Omental fat pad (tissue), 3 donors: ENCODE measurements at regions not wholly inside any gene's neighbourhood (a gene's known extent, or its start where the extent isn't known, plus 50 kb on each side); places are given as distances from the start of the nearest gene placed in this dataset.

Experiments
- ATAC-seq: fragments of 150-250 bp; one replicate; pipeline ENCODE4 v1.9.1; 2016; ENCODE audit warnings: mild to moderate bottlenecking, moderate library complexity; ENCODE audit not compliant: low FRiP score
- DNase-seq: peaks from one replicate; pipeline ENCODE4 v3.0.0-alpha.2; 2019; ENCODE audit warnings: low spot score
- TF ChIP-seq, protein P1 (sequence below), 3 donors: fragments of 450-650 bp; IDR thresholded peaks; one replicate each; pipeline ENCODE4 v1.5.1; 2016 to 2017; ENCODE audit warnings: antibody characterized with exemption in 3 of 3, mild to moderate bottlenecking in 3 of 3, moderate library complexity in 2 of 3

DNA sequence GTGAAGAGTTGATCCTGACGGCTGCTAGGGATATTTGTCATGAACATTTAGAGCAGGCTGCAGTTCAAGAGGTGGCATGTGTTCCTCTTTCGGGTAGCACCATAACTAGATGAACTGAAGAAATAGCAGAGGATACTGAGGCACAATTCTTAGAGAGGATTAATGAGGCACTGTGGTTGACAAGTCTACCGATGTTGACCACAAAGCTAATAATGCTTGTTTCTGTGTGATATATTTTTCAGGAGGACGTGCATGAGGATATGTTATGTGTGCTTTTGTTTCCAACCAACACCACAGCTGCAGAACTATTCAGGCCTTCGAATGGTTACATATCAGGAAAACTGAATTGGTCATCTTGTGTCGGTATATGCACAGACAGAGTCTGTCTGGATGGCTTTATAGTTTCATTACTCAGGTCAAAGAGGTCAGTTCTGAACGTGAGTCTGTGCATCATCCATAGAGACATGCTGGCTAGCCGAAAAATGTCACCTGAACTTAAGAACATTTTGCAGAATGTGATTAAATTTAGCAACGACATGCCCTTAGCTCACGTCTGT, 210.1 kb upstream of the IRS2 start:
- ATAC-seq = no peak
- TF ChIP-seq, protein P1, sequence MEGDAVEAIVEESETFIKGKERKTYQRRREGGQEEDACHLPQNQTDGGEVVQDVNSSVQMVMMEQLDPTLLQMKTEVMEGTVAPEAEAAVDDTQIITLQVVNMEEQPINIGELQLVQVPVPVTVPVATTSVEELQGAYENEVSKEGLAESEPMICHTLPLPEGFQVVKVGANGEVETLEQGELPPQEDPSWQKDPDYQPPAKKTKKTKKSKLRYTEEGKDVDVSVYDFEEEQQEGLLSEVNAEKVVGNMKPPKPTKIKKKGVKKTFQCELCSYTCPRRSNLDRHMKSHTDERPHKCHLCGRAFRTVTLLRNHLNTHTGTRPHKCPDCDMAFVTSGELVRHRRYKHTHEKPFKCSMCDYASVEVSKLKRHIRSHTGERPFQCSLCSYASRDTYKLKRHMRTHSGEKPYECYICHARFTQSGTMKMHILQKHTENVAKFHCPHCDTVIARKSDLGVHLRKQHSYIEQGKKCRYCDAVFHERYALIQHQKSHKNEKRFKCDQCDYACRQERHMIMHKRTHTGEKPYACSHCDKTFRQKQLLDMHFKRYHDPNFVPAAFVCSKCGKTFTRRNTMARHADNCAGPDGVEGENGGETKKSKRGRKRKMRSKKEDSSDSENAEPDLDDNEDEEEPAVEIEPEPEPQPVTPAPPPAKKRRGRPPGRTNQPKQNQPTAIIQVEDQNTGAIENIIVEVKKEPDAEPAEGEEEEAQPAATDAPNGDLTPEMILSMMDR (IDR thresholded peaks at IDR 0.05) = no peak
- no peak for DNase-seq

DNA sequence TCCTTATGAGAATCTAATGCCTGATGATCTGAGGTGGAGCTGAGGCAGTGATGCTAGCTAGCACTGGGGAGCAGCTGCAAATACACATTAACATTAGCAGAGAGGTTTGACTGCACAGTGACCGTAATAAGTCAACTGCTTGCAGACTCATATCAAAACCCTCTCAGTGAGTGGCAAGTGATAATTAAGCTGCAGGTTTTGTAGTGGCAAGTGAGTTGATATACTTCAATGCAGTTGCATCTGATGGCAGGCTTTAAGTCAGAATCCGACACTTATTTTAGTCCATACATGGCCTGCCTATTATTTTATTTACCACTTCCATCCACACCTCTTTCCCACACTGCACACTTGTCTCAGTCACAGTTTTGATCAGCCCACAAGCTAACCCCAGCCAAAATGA, 209.2 kb upstream of the IRS2 start:
- TF ChIP-seq, protein P1 (IDR thresholded peaks at IDR 0.05) = no peak
- DNase-seq = no peak
- no peak for ATAC-seq

DNA sequence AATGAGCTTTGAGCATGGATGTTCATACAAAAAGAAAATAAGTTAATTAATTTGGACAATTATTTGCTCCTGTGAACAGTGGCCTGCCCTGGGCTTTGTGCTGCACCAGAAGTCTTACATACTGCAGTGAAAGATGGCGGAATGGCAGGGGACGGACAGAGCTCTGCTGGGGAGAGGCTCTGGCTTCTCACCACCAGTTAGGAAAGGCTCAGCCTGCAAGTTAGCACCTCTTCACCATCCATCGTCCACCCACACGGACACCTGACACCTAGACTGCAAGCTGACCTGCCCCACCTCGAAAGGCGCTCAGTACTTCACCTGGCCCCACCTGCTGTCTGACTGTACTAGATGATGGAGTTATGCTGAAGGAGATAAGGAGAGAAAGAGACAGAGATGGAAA, 203.9 kb upstream of the IRS2 start:
- ATAC-seq = no peak
- TF ChIP-seq, protein P1 (IDR thresholded peaks at IDR 0.05) = no peak
- no peak for DNase-seq

DNA sequence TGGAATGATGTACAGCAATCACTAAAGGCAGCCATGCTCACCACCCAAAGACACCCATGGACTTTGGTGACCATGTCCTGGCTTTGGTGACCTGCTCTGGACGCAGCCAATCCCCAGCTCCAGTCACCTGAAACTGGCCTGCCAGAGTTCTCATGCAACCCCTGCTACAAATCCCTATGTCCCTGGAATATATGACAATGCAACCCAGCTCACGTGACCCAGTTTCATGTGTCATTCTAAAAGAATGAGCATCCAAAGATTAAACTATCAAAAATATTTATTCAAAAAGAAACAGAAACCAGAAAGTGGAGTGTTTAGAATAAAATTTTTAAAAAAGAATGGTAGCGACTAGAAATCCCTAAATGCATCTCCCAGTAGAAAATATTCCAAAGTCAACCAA, 203.3 kb upstream of the IRS2 start:
- ATAC-seq (no peak), DNase-seq (no peak)
- TF ChIP-seq, protein P1 (IDR thresholded peaks at IDR 0.05) = no peak

DNA sequence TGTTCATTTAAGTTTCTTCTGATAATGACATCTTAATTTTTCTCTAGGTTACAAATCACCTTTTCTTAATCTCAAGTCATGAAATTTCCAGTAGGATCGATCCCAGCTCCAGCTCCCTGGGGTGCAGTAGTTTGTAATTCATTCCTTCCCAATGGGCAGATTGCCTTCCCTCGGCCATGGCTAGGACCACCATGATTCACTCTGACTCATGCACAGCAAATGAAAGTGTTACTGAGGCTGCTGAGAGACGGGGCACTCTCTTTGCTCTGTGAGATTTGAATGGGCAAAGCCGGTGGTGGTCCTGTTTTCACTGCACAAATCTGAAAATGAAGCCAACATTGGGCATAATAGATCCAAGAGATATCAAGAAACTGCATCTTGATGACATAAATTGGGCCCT, 202.8 kb upstream of the IRS2 start:
- no peak for ATAC-seq
- DNase-seq = no peak
- TF ChIP-seq, protein P1 (IDR thresholded peaks at IDR 0.05) = no peak

DNA sequence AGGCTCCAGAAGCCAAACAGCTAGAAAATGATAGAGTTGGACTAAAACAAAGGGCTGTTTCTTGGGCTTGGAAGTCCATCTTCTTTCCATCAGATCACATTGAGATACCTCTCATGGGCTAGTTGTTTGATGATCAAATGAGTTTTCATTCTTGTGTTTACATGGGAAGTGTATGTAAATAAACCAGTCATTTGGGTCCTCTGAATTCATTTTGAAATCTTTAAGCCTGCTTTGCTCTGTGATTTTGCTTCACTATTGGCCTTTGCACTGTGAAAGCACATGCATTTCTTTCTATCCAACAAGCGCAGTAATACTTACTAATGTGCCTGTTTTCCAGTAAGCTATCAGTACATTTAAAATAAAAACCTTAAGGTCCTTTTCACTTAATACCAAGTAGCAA, 200.5 kb upstream of the IRS2 start:
- ATAC-seq (no peak), DNase-seq (no peak)
- TF ChIP-seq, protein P1 (IDR thresholded peaks at IDR 0.05) = no peak

DNA sequence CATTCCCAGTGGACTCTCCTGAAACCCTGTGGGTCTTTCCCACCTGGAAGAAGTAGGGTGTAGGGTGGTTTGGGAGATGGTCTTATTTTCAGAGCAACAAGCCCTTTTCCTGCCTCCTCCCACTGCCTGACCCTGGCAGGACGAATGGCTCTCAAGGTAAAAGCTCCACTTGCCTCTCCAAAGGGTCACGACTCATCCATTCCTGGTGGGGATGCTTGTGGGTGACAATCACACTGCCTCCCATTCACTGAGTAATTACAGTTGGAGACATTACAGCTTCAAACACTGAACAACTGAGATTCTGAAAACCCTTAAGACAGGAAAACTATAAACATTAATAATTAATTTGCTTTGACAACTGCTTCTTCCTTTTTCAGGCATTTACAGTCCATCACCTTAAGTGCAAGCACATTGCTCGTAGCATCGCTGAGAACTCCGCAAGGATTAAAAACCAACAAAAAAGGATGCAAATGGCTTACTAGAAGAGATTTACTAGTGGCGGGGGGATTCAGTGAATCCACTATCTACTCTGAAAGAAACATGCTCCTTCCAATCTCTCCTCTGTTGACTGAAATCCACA, 199.6 kb upstream of the IRS2 start:
- TF ChIP-seq, protein P1 (IDR thresholded peaks at IDR 0.05) = no peak
- ATAC-seq (no peak), DNase-seq (no peak)
